Neural cell (in vitro differentiated cells): ENCODE measurements at regions not wholly inside any gene's neighbourhood (a gene's known extent, or its start where the extent isn't known, plus 50 kb on each side); places are given as distances from the start of the nearest gene placed in this dataset.

Experiments used
- H2AFZ ChIP-seq: fragments of 200-600, 300-800 bp; sonication (generic), shearing (Covaris generic); 2 replicates; pipeline ENCODE4 v1.6.0; 2014; ENCODE audit warnings: low read depth, mild to moderate bottlenecking, antibody characterized with exemption, low read length, moderate library complexity
- H3F3A ChIP-seq: fragments of 200-600 bp; shearing (Covaris generic); 2 replicates; pipeline ENCODE4 v1.6.1; 2016; ENCODE audit warnings: mild to moderate bottlenecking, moderate library complexity, mixed read lengths, antibody characterized with exemption, low read length; ENCODE audit not compliant: insufficient read depth, poor library complexity, severe bottlenecking
- H3K27ac ChIP-seq: fragments of 200-600, 300-800 bp; sonication (generic), shearing (Covaris generic); 2 replicates; pipeline ENCODE4 v1.5.1; 2014; ENCODE audit warnings: mild to moderate bottlenecking, low read length, moderate library complexity
- H3K27me3 ChIP-seq: fragments of 300-800, 200-600 bp; sonication (generic), shearing (Covaris generic); 2 replicates; pipeline ENCODE4 v1.6.0; 2014; ENCODE audit warnings: mild to moderate bottlenecking, low read depth, low read length, moderate library complexity; ENCODE audit not compliant: insufficient read depth
- H3K36me3 ChIP-seq: fragments of 300-800, 200-600 bp; sonication (generic), shearing (Covaris generic); 2 replicates; pipeline ENCODE4 v1.5.1; 2014; ENCODE audit warnings: mild to moderate bottlenecking, antibody characterized with exemption, low read length, moderate library complexity; ENCODE audit not compliant: insufficient read depth
- H3K4me2 ChIP-seq: fragments of 300-800, 200-600 bp; sonication (generic), shearing (Covaris generic); 2 replicates; pipeline ENCODE4 v1.6.0; 2014; ENCODE audit warnings: mild to moderate bottlenecking, low read length
- H3K4me3 ChIP-seq: fragments of 300-800, 200-600 bp; sonication (generic), shearing (Covaris generic); 2 replicates; pipeline ENCODE4 v1.5.1; 2014; ENCODE audit warnings: mild to moderate bottlenecking, low read length, moderate library complexity
- H3K79me2 ChIP-seq: fragments of 200-600 bp; shearing (Covaris generic); replicated peaks from 2 replicates; pipeline ENCODE4 v1.6.0; 2014; ENCODE audit warnings: mild to moderate bottlenecking, low read length, moderate library complexity; ENCODE audit not compliant: insufficient read depth
- H3K9ac ChIP-seq: fragments of 300-800, 200-600 bp; sonication (generic), shearing (Covaris generic); 2 replicates; pipeline ENCODE4 v1.6.1; 2016; ENCODE audit warnings: mild to moderate bottlenecking, low read length, mixed read lengths
- H3K9me2 ChIP-seq: fragments of 200-600 bp; shearing (Covaris generic); 2 replicates; pipeline ENCODE4 v1.6.1; 2016; ENCODE audit warnings: mild to moderate bottlenecking, low read length, mixed read lengths; ENCODE audit not compliant: insufficient read depth
- H3K9me3 ChIP-seq: fragments of 200-600, 300-800 bp; sonication (generic), shearing (Covaris generic); 2 replicates; pipeline ENCODE4 v1.6.1; 2016; ENCODE audit warnings: mild to moderate bottlenecking, mixed run types, low read length, moderate library complexity, mixed read lengths
- H4K20me1 ChIP-seq: fragments of 200-600 bp; shearing (Covaris generic); 2 replicates; pipeline ENCODE4 v1.6.1; 2016; ENCODE audit warnings: mild to moderate bottlenecking, mixed run types; ENCODE audit not compliant: insufficient read depth
- CTCF ChIP-seq: fragments of 450-650 bp; IDR thresholded peaks from 2 replicates; pipeline ENCODE4 v1.5.1; 2014; ENCODE audit warnings: antibody characterized with exemption, mild to moderate bottlenecking, moderate library complexity; ENCODE audit not compliant: poor library complexity, severe bottlenecking
- EP300 ChIP-seq: fragments of 450-650 bp; conservative IDR thresholded peaks from 2 replicates; pipeline ENCODE4 v1.6.1; 2014; ENCODE audit warnings: antibody characterized with exemption, mild to moderate bottlenecking, moderate library complexity; ENCODE audit not compliant: poor library complexity, severe bottlenecking
- MXI1 ChIP-seq: fragments of 450-650 bp; conservative IDR thresholded peaks from 2 replicates; pipeline ENCODE4 v1.6.1; 2014; ENCODE audit warnings: antibody characterized with exemption, mild to moderate bottlenecking; ENCODE audit not compliant: poor library complexity, severe bottlenecking
- POLR2AphosphoS5 ChIP-seq: IDR thresholded peaks from 2 replicates; pipeline ENCODE4 v1.6.1; 2012
- RAD21 ChIP-seq: fragments of 450-650 bp; conservative IDR thresholded peaks from 2 replicates; pipeline ENCODE4 v1.6.1; 2014; ENCODE audit warnings: antibody characterized with exemption, mild to moderate bottlenecking, moderate library complexity
- REST ChIP-seq: IDR thresholded peaks from 2 replicates; pipeline ENCODE4 v1.6.1; 2012; ENCODE audit warnings: borderline replicate concordance
- SMC3 ChIP-seq: fragments of 450-650 bp; conservative IDR thresholded peaks from 2 replicates; pipeline ENCODE4 v1.6.1; 2014; ENCODE audit warnings: antibody characterized with exemption, mild to moderate bottlenecking, moderate library complexity; ENCODE audit not compliant: poor library complexity
- TAF1 ChIP-seq: IDR thresholded peaks from 2 replicates; pipeline ENCODE4 v1.6.1; 2012; ENCODE audit warnings: low read depth

- Histone ChIP-seq H3K9me2 (no peaks in the 10 kb centered on the region), H3F3A (no peaks in the 10 kb centered on the region), H3K27ac (peak overlapping the region; percentile 87), H3K4me3 (peak overlapping the region; percentile 24), H3K36me3 (no peaks in the 10 kb centered on the region), H3K27me3 (no peaks in the 10 kb centered on the region), H3K79me2 (no peaks in the 10 kb centered on the region), H3K9me3 (no peaks in the 10 kb centered on the region), H2AFZ (no peak overlapping the region), H4K20me1 (no peaks in the 10 kb centered on the region), H3K9ac (peak overlapping the region; percentile 57), H3K4me2 (peak overlapping the region; percentile 16)
- TF ChIP-seq TAF1 (no peak), CTCF (no peak), MXI1 (no peak), RAD21 (peak; percentile 11), POLR2AphosphoS5 (peak; percentile 77), REST (peak; percentile 99), EP300 (peak; percentile 87), SMC3 (no peak)
Measured at GRCh38 chr6:88473589-88473988, 307.4 kb upstream of the CNR1 start.

- Histone ChIP-seq H3K9ac (peak overlapping the region; percentile 57), H3K27ac (peak overlapping the region; percentile 87), H3F3A (no peaks in the 10 kb centered on the region), H3K27me3 (no peaks in the 10 kb centered on the region), H2AFZ (peak overlapping the region; percentile 31), H3K9me3 (no peaks in the 10 kb centered on the region), H4K20me1 (no peaks in the 10 kb centered on the region), H3K9me2 (no peaks in the 10 kb centered on the region), H3K4me3 (peak overlapping the region; percentile 24), H3K79me2 (no peaks in the 10 kb centered on the region), H3K4me2 (peak overlapping the region; percentile 16), H3K36me3 (no peaks in the 10 kb centered on the region)
- peak; percentile 19 for TF ChIP-seq SMC3
- no peak for TF ChIP-seq CTCF
- TF ChIP-seq REST: no peak
- TF ChIP-seq POLR2AphosphoS5: no peak
- no peak for TF ChIP-seq RAD21
Measured at GRCh38 chr6:88472851-88473525, 306.8 kb upstream of the CNR1 start.
